GM20000 (cell line): ENCODE measurements at regions not wholly inside any gene's neighbourhood (a gene's known extent, or its start where the extent isn't known, plus 50 kb on each side); places are given as distances from the start of the nearest gene placed in this dataset.

Experiments used
- DNase-seq: peaks from one replicate; pipeline ENCODE4 v3.0.0; 2012; ENCODE audit warnings: low spot score
- CTCF ChIP-seq: IDR thresholded peaks from 2 replicates; pipeline ENCODE4 v1.5.1; 2012; ENCODE audit warnings: mild to moderate bottlenecking, control low read depth; ENCODE audit errors: extremely low read depth, missing control alignments

DNA sequence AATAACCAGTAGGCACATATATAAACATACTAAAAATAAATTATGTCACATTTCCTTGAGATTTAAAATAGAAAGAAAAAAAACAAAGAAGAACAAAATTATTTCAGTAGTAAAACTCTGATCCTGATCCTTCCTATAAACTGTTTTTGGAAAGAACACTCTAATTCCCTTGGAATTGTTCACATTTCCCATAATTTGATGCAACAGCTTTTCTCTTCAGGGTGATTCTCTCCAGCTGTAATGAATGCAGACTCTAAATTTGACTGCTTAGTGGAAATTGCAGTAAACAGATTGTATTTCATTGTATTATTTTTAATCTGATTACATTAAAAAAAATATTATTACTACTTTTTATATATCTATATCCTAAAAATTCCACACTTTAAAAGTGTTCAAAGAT lies 70.2 kb upstream of the ABI3BP start:
- no peak for DNase-seq
- TF ChIP-seq CTCF: no peak

- no peak for TF ChIP-seq CTCF
Observed at GRCh38 chr3:101061312-101061711, 68.1 kb upstream of the ABI3BP start.

GRCh38 chr3:101050866-101051265 lies 57.6 kb upstream of the ABI3BP start:
- DNase-seq: no peak
- TF ChIP-seq CTCF: no peak

More at GRCh38 chr3:101061312-101061711, 68.1 kb upstream of the ABI3BP start:
- no peak for DNase-seq

DNA sequence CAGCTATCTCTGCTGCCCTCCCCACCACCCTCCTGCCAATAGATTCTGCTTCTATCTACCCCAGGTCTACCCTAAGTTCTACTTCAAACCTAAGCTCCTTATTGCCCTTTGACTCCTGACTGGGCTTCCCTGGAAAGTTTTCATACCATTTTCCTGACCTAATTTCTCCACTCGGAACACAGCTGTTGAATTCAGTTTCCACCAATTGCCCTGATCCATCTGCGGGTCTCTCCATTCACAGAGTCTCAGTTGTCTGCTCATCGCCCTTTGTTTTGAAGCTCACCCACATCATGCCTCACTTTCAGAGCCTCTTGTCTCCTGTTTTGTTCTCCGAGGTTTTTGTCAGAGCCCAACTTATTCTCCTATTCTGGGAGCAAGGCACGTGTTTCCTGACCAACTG lies 56.8 kb upstream of the ABI3BP start:
- no peak for TF ChIP-seq CTCF
- DNase-seq: no peak

DNA sequence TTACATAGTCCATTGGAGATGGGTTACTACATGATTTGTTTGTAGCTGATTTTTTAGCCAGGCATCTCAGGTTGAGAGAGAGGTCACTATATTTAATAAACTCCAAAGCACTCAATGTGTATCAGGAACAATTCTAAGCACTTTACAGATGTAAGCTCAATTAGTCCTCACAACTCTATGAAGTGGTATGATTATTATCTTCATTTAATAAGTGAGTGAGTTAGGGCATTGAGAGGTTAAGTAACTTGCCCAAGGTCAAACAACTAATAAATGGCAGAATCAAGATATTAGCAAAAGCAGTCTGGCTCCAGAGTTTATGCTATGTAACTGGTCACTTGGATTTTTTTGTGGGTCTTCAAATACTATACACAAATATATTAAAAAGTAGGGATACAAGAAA lies 56.3 kb upstream of the ABI3BP start:
- DNase-seq: no peak
- TF ChIP-seq CTCF: no peak

- TF ChIP-seq CTCF: no peak
- no peak for DNase-seq
Observed at GRCh38 chr3:101043687-101044078, 50.5 kb upstream of the ABI3BP start.

DNA sequence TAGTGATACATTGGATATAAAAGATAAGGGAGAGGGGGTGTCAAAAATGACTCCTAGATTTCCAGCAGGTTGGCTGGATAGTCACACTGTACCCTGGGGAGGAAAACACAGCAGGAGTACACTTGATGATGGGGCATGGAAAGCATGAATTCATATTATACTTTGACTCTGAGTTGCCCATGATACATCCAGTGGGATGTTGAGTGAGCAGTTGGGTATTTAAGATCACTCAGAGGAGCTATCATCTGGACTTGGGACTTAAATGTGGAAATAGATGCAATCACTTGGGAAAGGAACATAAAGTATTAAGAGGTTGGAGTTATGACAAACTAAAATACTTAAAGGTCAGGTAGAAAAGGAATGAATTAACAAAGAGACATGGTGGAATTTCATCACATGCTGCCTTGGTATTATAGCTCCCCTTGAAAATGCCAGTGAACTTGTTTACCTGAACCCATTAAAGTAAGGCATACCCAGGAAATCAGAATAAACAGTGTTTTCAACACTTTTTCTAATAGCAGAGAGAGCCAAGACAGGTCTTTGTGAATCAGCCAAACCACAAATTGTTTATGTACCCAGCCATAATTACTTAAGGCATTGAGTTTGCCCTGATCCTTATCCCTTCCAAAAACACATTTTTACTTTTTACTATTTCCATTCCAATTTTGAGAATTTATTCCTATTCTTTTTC lies 49.9 kb upstream of the ABI3BP start:
- no peak for DNase-seq

More for the DNA sequence above, 49.9 kb upstream of the ABI3BP start:
- TF ChIP-seq CTCF: no peak
